Mesothelial cell of epicardium (in vitro differentiated cells): ENCODE measurements at regions not wholly inside any gene's neighbourhood (a gene's known extent, or its start where the extent isn't known, plus 50 kb on each side); places are given as distances from the start of the nearest gene placed in this dataset.
"Not testable (repeated sequence)": the region's sequence is repeated elsewhere in the genome, so short reads cannot be mapped to it uniquely, and the experiment has no call there.

Experiments used
- DNase-seq, 2 experiments: peaks; one replicate each; pipeline ENCODE4 v3.0.0; 2021; ENCODE audit warnings: low spot score in 2 of 2; ENCODE audit not compliant: unreplicated experiment in 2 of 2
- H3K27ac Mint-ChIP-seq: 2 replicates; pipeline ENCODE4 v1.8.0; 2021; ENCODE audit warnings: mixed read lengths
- H3K27me3 Mint-ChIP-seq: 2 replicates; pipeline ENCODE4 v1.8.0; 2021; ENCODE audit warnings: low read depth, mixed read lengths
- H3K36me3 Mint-ChIP-seq: 2 replicates; pipeline ENCODE4 v1.8.0; 2021; ENCODE audit warnings: mixed read lengths
- H3K4me1 Mint-ChIP-seq: 2 replicates; pipeline ENCODE4 v1.8.0; 2021; ENCODE audit warnings: mixed read lengths
- H3K4me3 Mint-ChIP-seq: 2 replicates; pipeline ENCODE4 v1.8.0; 2021; ENCODE audit warnings: mild to moderate bottlenecking, moderate library complexity, mixed read lengths
- H3K9me3 Mint-ChIP-seq: 2 replicates; pipeline ENCODE4 v1.8.0; 2021; ENCODE audit warnings: mixed read lengths
- CTCF ChIP-seq: fragments of 200-600 bp; sonication (generic); IDR thresholded peaks from one replicate; pipeline ENCODE4 v1.5.0; 2021; ENCODE audit warnings: antibody characterized with exemption; ENCODE audit not compliant: unreplicated experiment

DNA sequence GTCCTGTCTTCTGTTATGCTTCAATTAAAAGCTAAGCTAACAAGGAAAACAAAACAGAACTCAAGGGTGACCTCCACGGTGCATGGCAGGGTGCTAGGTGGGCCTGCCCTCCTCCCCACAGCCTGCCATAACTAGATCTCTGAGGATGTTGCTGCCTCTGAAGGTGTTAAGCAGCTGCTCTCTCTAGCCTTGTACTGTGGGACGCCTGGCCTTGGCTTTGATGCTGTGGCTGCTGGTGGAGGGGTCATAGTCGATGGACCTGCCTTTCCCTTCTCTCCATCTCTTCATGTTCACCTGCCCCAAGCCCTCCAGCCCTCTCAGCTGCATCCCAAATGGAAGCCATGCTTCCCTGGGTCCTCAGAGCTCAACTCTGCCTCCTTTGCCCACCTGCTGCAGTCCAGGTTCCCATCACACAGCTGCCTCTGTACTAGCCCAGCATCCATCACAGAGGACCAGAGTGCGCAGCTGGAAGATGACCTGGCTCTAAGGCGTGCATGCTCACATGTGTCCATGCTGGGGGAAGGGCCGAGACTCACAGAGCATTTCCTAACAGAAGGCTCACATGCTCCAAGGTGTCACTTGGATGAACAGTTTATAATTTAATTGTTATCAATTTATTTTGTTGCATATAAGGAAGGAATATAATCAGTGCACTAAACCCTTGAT lies 180.3 kb upstream of the E2F8 start:
- Mint-ChIP-seq H3K4me1 (peaks cover 18% of the 10 kb centered on the region), H3K27ac (no peak overlapping the region), H3K4me3 (no peak overlapping the region), H3K36me3 (no peaks in the 10 kb centered on the region), H3K9me3 (peaks cover 11% of the 10 kb centered on the region), H3K27me3 (peaks cover 12% of the 10 kb centered on the region)
- no peak for DNase-seq
- no peak for TF ChIP-seq CTCF

GRCh38 chr11:19419808-19420207 lies 179.1 kb upstream of the E2F8 start:
- DNase-seq = no peak
- H3K27me3 Mint-ChIP-seq = peaks cover 11% of the 10 kb centered on the region
- H3K27ac Mint-ChIP-seq = peak overlapping the region; percentile 75
- no peak overlapping the region for H3K4me3 Mint-ChIP-seq
- peaks cover 18% of the 10 kb centered on the region for H3K4me1 Mint-ChIP-seq
- no peak for TF ChIP-seq CTCF
- no peaks in the 10 kb centered on the region for H3K36me3 Mint-ChIP-seq
- H3K9me3 Mint-ChIP-seq = peaks cover 19% of the 10 kb centered on the region

DNA sequence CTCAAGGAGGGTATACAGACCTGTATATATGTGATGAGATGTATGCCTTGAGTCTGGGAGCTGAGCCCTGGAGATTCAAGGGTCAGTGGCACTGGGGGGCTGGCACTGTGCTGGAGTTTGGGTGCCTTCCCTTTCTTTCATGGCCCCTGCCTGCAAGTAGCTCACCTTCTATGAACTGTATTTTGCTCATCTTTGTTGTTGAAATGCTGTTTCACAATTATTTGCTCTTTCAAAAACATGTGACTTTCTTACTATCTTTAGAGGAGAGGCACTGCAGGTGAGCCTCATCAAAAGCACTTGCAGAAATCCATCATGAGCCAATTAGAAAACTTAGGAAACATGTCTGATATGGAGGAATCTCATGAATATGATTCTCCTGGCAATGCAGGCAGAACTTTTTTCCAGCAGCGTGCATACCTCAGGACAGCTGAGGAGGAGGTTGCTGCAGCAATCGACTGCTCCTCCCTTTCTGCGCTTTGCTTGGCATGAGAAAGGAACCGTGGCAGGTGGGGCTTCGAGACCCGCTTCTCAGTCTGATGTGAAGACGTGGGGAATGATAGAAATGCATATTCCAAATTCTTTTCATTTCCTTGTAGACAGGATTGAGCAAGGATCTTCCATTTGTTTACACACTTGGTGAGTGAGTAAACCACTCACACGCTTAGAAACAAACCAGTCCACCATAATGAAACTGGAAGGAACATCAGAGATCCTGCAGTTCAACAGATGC lies 178.4 kb upstream of the E2F8 start:
- H3K4me1 Mint-ChIP-seq = peaks cover 18% of the 10 kb centered on the region
- peak overlapping the region; percentile 75 for H3K27ac Mint-ChIP-seq

GRCh38 chr11:19418221-19418620 lies 177.5 kb upstream of the E2F8 start:
- H3K4me3 Mint-ChIP-seq = no peak overlapping the region
- H3K9me3 Mint-ChIP-seq = peaks cover 29% of the 10 kb centered on the region
- H3K27ac Mint-ChIP-seq = no peak overlapping the region
- peaks cover 21% of the 10 kb centered on the region for H3K27me3 Mint-ChIP-seq
- DNase-seq = no peak
- peaks cover 18% of the 10 kb centered on the region for H3K4me1 Mint-ChIP-seq
- TF ChIP-seq CTCF = no peak
- no peaks in the 10 kb centered on the region for H3K36me3 Mint-ChIP-seq

More for the DNA sequence above, 178.4 kb upstream of the E2F8 start:
- no peak for DNase-seq
- TF ChIP-seq CTCF = no peak
- Mint-ChIP-seq H3K27me3 (peaks cover 15% of the 10 kb centered on the region), H3K36me3 (no peaks in the 10 kb centered on the region), H3K9me3 (peaks cover 25% of the 10 kb centered on the region), H3K4me3 (no peak overlapping the region)

- H3K4me3 Mint-ChIP-seq, DNase-seq, H3K4me1 Mint-ChIP-seq, H3K27ac Mint-ChIP-seq, H3K36me3 Mint-ChIP-seq: not testable (repeated sequence)
- Mint-ChIP-seq H3K9me3 (peaks cover 27% of the 10 kb centered on the region), H3K27me3 (peaks cover 30% of the 10 kb centered on the region)
Observed at GRCh38 chr11:19412070-19412469, 171.3 kb upstream of the E2F8 start.

GRCh38 chr11:19410032-19410431 lies 169.3 kb upstream of the E2F8 start:
- H3K27ac Mint-ChIP-seq = no peak overlapping the region

More at GRCh38 chr11:19410032-19410431, 169.3 kb upstream of the E2F8 start:
- Mint-ChIP-seq H3K4me1 (no peaks in the 10 kb centered on the region), H3K9me3 (peaks cover 12% of the 10 kb centered on the region), H3K27me3 (peaks cover 29% of the 10 kb centered on the region), H3K36me3 (no peaks in the 10 kb centered on the region), H3K4me3 (no peak overlapping the region)
- no peak for TF ChIP-seq CTCF
- DNase-seq = no peak
